Astrocyte (in vitro differentiated cells and primary cell): ENCODE measurements at regions not wholly inside any gene's neighbourhood (a gene's known extent, or its start where the extent isn't known, plus 50 kb on each side); places are given as distances from the start of the nearest gene placed in this dataset.

ENCODE experiments used
- EZH2 ChIP-seq: IDR thresholded peaks from 2 replicates; pipeline ENCODE4 v1.6.1; 2012; ENCODE audit warnings: mild to moderate bottlenecking, low read length, inconsistent platforms; ENCODE audit not compliant: insufficient read depth
- TF ChIP-seq, protein P1 (sequence below): IDR thresholded peaks from 2 replicates; pipeline ENCODE4 v1.5.1; 2011; ENCODE audit warnings: low read depth, mild to moderate bottlenecking, inconsistent platforms, low read length, moderate library complexity; ENCODE audit not compliant: insufficient read depth

DNA sequence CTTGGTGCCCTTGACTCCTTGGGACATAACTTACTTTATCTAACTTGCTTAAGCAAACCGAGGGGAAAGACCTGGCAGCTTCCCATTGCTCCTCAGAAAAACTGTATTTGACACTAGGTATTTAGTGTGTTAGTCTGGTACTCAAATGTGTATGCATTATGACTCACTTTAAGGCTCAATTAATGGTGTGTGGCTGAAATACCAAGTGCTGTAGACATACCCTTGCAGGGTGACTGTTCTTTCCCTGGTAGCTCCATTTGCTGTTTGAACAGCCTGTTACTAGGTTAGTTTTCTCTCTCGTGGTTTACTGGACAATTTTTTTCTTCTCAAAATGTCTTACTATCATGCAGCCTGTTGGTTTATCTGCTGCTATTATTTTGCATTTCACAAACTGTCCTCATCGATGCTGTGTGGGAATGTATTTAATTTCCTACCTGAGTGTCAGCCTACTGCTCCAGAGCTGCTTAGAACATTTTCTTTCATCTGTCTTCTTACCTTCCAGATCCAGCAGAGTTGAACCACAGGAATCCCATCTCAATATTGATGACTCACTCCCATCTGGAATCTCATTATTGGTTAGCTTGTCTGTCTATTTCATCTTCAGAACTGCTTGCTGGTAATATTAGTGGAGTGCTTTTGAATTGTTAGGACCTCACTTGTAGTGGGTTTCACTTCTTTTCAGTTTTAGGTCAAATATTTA lies 158.0 kb upstream of the FAT1 start:
- TF ChIP-seq, protein P1, sequence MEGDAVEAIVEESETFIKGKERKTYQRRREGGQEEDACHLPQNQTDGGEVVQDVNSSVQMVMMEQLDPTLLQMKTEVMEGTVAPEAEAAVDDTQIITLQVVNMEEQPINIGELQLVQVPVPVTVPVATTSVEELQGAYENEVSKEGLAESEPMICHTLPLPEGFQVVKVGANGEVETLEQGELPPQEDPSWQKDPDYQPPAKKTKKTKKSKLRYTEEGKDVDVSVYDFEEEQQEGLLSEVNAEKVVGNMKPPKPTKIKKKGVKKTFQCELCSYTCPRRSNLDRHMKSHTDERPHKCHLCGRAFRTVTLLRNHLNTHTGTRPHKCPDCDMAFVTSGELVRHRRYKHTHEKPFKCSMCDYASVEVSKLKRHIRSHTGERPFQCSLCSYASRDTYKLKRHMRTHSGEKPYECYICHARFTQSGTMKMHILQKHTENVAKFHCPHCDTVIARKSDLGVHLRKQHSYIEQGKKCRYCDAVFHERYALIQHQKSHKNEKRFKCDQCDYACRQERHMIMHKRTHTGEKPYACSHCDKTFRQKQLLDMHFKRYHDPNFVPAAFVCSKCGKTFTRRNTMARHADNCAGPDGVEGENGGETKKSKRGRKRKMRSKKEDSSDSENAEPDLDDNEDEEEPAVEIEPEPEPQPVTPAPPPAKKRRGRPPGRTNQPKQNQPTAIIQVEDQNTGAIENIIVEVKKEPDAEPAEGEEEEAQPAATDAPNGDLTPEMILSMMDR: no peak
- TF ChIP-seq EZH2: no peak
